ENCODE measurements at regions not wholly inside any gene's neighbourhood (a gene's known extent, or its start where the extent isn't known, plus 50 kb on each side); places are given as distances from the start of the nearest gene placed in this dataset.

- no peak for TF ChIP-seq EZH2phosphoT487 (IDR thresholded peaks at IDR 0.05; ENCODE audit: borderline replicate concordance, low read length)
- TF ChIP-seq CTCF (IDR thresholded peaks at IDR 0.05; ENCODE audit: low read depth, low read length, poor library complexity, severe bottlenecking) = no peak
Measured at GRCh38 chr13:48858122-48858902, 117.4 kb upstream of the FNDC3A start.

All from DOHH2 (cell line).